NCI-H774 (cell line): ENCODE measurements at regions not wholly inside any gene's neighbourhood (a gene's known extent, or its start where the extent isn't known, plus 50 kb on each side); places are given as distances from the start of the nearest gene placed in this dataset.
"Not testable (repeated sequence)": the region's sequence is repeated elsewhere in the genome, so short reads cannot be mapped to it uniquely, and the experiment has no call there.

Experiments used
- DNase-seq: peaks from one replicate; lab custom pipeline; 2025; lab: John Stamatoyannopoulos, UW

DNA sequence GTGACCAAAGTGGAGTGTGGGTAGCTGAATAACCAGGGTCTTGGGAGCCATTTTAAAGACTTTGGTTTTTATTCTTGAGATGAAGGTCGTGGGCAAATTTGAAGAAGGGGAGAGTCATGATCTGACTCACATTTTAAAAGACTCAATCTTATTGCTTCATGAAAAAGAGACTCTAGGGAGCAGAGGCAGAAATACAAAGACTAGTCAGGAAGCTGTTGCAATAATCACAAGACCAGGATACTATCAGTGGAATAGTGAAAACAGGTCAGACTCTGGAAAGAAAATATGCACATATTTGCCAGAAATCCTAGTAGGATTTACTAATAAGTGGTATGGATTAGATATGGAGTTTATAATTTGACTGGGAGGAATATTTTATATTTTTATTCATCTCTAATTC is 448.4 kb downstream of the RAPGEF2 start:
- DNase-seq: no peak

DNA sequence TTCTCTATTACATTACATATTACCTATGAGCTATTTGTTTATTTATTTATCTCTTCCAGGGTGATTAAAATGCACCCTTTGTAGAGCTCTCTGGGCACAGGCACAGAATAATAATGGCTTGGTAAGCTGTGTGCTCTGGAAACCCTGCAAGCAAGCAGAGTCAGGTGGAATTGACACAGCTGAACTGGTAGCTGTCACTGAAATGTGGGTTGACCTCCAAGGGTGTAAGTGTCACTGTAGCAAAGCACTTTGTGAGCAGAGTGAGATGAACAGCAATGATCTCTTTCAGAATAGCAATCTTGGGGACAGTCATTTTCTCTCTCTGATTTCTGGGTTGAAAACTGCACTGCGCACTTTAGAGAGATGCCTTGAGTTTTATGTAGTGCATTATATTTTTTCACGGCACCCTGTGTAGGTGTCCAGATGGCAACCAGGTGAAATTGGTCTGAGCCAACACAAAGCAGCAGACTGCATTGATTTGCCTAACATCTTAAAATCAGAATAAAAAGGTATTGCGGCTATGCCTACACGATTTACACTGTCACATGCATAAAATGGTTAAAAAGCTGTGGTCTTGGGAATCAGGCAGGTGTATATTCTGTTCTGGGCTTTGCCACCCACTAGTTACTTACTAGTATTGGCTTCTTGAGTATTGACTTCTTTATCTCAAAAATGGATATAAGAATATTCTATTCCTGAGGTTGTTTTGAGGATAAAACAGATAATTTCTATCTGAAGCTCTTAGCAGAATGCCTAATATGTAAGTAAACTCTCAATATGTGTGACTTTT is 450.3 kb downstream of the RAPGEF2 start:
- no peak for DNase-seq

DNA sequence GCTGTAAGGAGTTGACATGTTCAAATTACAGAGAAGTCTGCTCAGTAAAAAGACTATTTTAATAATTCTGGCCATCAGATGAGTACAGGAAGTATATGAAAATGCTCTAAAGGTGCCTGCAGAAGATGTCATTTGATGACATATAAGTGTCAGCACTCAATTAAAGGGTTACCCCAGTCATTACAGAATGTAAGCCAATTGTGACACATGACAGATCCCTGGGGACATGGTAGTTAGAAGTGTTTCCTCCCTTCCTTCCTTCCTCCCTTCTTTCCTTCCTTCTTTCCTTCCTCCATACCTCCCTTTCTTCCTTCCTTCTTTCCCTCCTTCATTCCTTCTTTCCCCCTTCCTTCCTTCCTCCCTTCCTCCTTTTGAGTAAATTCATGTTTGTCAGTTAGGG is 453.0 kb downstream of the RAPGEF2 start:
- DNase-seq: no peak

- DNase-seq: no peak
These were observed 459.5 kb downstream of the RAPGEF2 start for GRCh38 chr4:159562366-159562765.

GRCh38 chr4:159563257-159563656 is 460.4 kb downstream of the RAPGEF2 start:
- no peak for DNase-seq

DNA sequence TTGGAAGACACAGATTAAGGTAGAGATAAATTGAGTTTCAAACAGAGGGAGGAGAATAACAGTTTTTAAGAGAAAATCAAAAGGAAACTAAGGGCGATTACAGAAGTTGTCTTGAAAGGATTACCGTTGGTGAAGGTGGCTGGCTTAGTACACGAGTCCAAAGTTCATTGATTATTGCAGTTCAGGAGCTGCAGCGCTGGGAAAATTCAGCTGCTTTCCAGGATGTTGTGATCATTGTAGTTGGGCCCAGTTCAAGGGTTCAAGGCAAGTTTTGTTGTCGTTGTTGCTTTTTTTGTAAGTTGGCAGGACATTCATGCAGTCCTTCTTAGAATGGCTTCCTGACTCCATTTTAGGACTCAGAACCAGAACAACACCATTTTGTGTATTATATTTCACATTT is 461.7 kb downstream of the RAPGEF2 start:
- DNase-seq: no peak

DNA sequence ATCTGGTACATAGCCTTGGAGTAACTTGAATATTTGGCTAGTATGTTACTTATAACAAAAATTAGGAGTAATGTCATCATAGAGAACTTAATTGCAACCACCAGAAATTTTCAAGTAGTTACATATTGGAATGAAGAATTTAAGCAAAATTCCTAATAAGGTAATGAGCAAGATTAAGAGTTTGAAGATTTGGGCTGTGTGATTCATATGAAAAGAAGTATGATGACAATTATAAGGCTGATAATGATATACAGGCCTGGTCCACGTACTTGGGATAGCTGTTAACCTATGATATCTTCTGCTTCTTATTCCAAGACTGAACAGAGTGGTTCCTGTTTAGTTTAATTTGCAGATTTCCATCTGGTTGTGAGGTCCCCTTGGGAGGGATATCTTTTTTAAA is 463.9 kb downstream of the RAPGEF2 start:
- no peak for DNase-seq

DNA sequence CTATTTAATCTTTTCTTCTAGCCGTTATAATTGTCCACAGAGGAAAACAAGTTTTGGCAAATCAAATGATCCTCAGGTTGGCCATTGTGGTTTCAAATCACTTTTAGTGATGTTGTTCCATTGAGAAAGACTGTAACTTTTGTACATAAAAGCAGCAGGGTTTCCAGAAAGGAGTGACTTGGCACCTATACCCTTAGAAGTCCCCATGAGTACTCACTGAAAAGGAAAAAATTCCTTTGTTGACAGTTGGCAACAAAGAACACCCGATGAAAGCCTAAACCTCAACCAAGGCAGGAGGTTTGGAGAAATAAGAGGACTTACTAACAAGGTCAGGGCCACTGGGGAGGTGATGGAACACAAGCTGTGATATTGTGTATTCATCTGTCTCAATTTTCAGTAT is 474.4 kb downstream of the RAPGEF2 start:
- DNase-seq: no peak

- DNase-seq: no peak
These were observed 479.8 kb downstream of the RAPGEF2 start for GRCh38 chr4:159582685-159583084.

GRCh38 chr4:159592898-159593556 is 490.1 kb downstream of the RAPGEF2 start:
- no peak for DNase-seq

GRCh38 chr4:159593681-159594080 is 490.8 kb downstream of the RAPGEF2 start:
- DNase-seq: no peak

DNA sequence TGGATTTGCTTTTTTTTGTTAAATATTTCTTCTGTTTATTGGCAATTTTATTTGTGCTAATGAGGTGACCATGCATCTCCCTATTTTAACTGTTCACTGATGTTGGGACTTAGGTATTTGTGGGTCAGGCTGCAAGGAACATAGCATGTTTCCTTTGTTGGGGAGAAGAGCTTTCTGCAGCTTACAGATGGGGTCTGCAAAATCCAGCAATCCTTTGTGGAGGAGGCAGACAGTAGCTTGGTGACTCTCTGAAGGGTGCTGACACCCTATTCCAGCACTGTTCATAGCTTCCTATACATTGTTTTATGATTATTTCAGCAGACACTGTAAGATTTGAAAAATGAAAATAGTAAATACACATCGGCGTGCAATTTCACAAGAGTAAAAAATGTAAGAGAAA is 491.7 kb downstream of the RAPGEF2 start:
- no peak for DNase-seq

GRCh38 chr4:159595101-159595500 is 492.2 kb downstream of the RAPGEF2 start:
- DNase-seq: not testable (repeated sequence)

DNA sequence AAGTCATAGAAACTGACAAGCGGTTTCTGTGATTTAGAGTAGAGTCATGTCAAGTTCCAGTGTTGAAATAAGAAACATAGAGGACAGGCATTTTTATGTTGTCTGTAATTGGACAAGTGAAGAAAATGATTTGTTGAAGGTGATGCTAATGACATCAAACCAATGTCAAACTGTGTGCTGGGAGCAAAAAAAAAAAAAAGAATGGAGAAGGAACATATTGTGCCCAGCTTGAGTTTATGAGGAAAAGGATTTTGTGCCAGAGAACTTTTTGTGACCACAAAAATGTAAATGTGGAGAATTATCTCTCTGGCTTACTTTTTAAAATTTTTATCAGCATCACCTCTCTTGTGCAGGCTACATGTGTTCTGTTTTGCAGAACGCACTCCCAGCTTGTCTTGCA is 495.7 kb downstream of the RAPGEF2 start:
- no peak for DNase-seq

DNA sequence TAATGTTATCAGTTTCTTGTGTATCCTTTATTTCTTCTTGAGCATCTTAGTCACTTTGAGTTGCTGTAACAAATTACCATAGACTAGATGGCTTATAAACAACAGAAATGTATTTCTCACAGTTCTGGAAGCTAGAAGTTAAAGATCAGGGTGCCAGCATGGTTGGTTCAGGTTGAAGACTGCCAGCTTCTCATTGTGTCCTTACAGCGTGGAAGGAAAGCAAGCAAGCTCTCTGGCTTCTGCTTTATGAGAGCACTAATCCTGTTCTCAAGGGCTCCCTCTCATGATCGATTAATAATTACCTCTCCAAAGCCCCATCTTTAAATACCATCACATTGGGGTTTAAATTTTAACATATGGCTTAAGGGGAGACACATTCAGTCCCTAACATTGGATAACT is 497.2 kb downstream of the RAPGEF2 start:
- DNase-seq: no peak

DNA sequence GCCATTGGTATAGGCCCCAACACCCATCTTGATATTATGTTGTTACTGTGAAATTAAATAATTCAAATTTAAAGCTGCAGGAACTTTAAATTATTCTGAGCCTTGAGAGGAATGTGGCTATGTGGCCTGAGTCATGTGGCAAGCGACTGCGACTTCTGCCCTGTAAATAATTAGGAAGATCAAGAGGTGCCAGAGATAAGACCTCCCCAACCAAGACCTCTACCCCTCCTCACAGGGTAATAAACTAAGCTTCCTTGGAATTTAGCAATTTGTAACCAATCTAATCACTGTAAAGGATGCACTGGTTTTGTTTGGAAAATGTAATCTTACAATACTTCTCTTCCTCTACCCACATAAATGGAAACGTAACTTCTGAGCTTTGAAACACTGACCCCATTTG is 501.9 kb downstream of the RAPGEF2 start:
- no peak for DNase-seq

- DNase-seq: no peak
These were observed 504.0 kb downstream of the RAPGEF2 start for GRCh38 chr4:159606835-159607234.

DNA sequence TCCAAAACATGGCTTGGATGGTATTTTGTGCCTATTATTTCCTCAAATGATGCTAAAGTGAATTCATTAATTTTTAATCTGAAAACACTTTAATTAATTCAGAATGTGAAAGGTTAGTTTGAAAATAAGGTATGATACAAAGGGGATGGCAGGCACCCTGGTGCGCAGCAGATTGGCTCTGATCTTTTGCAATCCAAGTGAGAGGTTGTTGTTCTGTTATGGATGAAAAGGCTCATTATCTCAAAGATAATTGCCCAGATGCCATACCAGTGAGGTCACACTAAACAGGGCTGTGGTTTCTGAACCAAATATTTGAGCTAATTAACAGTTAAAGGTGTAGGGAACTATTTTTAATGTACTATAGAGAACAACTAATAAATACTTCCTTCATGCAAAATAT is 504.9 kb downstream of the RAPGEF2 start:
- DNase-seq: no peak

DNA sequence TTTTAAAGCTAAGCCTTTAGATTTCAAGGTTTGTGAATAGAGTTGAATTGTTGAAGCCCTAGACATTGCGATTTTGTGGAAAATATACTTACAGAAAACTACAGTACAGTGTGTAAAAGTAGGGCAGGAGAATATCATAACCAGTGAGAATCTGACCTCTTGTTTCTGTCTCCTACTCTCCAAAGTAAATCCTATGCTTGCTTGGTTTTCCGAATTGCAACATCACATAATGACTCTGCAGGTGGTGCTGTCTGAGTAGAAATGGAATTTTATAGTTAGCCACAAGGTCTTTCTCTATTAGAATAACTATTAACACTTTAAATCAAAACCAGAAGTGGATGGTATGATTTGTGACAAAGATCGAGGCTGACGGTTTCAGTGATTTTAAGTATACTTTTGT is 505.6 kb downstream of the RAPGEF2 start:
- DNase-seq: no peak

- DNase-seq: no peak
These were observed 529.2 kb downstream of the RAPGEF2 start for GRCh38 chr4:159632031-159632430.

GRCh38 chr4:159639671-159640323 is 536.9 kb downstream of the RAPGEF2 start:
- DNase-seq: no peak

- no peak for DNase-seq
These were observed 546.4 kb downstream of the RAPGEF2 start for GRCh38 chr4:159649237-159649636.

DNA sequence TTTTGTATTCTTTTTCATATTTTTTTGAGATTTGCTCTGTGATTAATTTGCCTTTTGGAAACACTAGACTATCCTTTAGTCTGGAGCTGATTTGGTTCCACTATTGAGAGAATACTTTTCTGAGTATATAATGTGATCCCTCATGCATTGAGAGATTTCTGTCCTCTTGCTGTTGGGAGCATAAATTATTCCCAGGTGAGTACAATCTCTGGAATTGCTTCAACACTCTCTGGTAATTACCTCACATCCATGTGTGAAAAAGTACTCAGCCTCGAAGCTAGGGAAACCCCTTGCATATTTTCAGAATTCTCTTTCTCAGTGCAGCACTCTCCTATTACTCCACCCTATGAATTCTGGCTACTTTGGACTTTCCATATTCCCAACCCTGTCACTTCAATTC is 550.0 kb downstream of the RAPGEF2 start:
- no peak for DNase-seq
